K562 (cell line): ENCODE measurements at regions not wholly inside any gene's neighbourhood (a gene's known extent, or its start where the extent isn't known, plus 50 kb on each side); places are given as distances from the start of the nearest gene placed in this dataset.

Source experiments
- ATF1 ChIP-seq, 2 experiments: fragments of 450-650 bp in 1 of 2; IDR thresholded peaks; 2 replicates each; pipeline ENCODE4 v1.6.1; 2016; ENCODE audit warnings: missing compliant biosample characterization in 1 of 2, missing genetic modification characterization in 1 of 2
- BRD9 ChIP-seq: fragments of 450-650 bp; IDR thresholded peaks from 2 replicates; pipeline ENCODE4 v1.6.1; 2018; ENCODE audit warnings: low read depth; ENCODE audit not compliant: partially characterized antibody
- BRF2 ChIP-seq: IDR thresholded peaks from 3 replicates; pipeline ENCODE4 v1.6.1; 2011; ENCODE audit warnings: borderline replicate concordance, mild to moderate bottlenecking; ENCODE audit not compliant: insufficient read length, insufficient read depth
- CBX2 ChIP-seq: fragments of 200-600 bp; sonication (generic); IDR thresholded peaks from one replicate; pipeline ENCODE4 v1.6.1; 2012; ENCODE audit warnings: mild to moderate bottlenecking, low read length, inconsistent platforms; ENCODE audit not compliant: insufficient read depth, poor library complexity, severe bottlenecking
- FOXK2 ChIP-seq, 2 experiments: fragments of 450-650 bp; IDR thresholded peaks in 1 of 2; conservative IDR thresholded peaks in 1 of 2; 2 replicates each; pipeline ENCODE4 v1.6.1; 2016; ENCODE audit warnings: low read depth in 2 of 2, mild to moderate bottlenecking in 1 of 2
- GATA2 ChIP-seq: sonication (generic); formaldehyde crosslinking; IDR thresholded peaks from 2 replicates; pipeline ENCODE4 v1.4.0; 2020; ENCODE audit warnings: mild to moderate bottlenecking, missing genetic modification reagents
- MYNN ChIP-seq, 2 experiments: sonication (generic); formaldehyde crosslinking in 1 of 2; IDR thresholded peaks; 2 replicates each; pipeline versions ENCODE4 v1.5.0 to v1.6.1; 2016 to 2020; ENCODE audit warnings: antibody characterized with exemption in 1 of 2, missing genetic modification reagents in 1 of 2
- PHTF2 ChIP-seq: fragments of 250-450 bp; sonication (Bioruptor Pico); IDR thresholded peaks from 2 replicates; pipeline ENCODE4 v1.5.0; 2021; ENCODE audit warnings: mild to moderate bottlenecking
- TCF15 ChIP-seq: fragments of 250-450 bp; sonication (Bioruptor Pico); IDR thresholded peaks from 2 replicates; pipeline ENCODE4 v1.8.0; 2022; ENCODE audit warnings: moderate library complexity, mild to moderate bottlenecking, inconsistent platforms
- U2AF1 ChIP-seq: fragments of 200-400 bp; formaldehyde crosslinking; optimal IDR thresholded peaks from 2 replicates; pipeline ENCODE3; 2017; ENCODE audit warnings: mild to moderate bottlenecking, low read depth, low read length, moderate library complexity
- ZFPM2 ChIP-seq: fragments of 250-450 bp; sonication (Bioruptor Pico); IDR thresholded peaks from 2 replicates; pipeline ENCODE4 v1.5.1; 2022; ENCODE audit warnings: mild to moderate bottlenecking
- ZNF174 ChIP-seq: fragments of 250-450 bp; sonication (Bioruptor Pico); IDR thresholded peaks from 2 replicates; pipeline ENCODE4 v1.4.0; 2020; ENCODE audit warnings: mild to moderate bottlenecking
- ZNF408 ChIP-seq: fragments of 250-450 bp; sonication (Bioruptor Pico); IDR thresholded peaks from 2 replicates; pipeline ENCODE4 v1.4.0; 2020; ENCODE audit warnings: low read depth, mild to moderate bottlenecking, moderate library complexity
- TF ChIP-seq, protein P1 (sequence below): fragments of 450-650 bp; IDR thresholded peaks from 2 replicates; pipeline ENCODE4 v1.6.1; 2016; ENCODE audit warnings: mild to moderate bottlenecking, moderate library complexity

DNA sequence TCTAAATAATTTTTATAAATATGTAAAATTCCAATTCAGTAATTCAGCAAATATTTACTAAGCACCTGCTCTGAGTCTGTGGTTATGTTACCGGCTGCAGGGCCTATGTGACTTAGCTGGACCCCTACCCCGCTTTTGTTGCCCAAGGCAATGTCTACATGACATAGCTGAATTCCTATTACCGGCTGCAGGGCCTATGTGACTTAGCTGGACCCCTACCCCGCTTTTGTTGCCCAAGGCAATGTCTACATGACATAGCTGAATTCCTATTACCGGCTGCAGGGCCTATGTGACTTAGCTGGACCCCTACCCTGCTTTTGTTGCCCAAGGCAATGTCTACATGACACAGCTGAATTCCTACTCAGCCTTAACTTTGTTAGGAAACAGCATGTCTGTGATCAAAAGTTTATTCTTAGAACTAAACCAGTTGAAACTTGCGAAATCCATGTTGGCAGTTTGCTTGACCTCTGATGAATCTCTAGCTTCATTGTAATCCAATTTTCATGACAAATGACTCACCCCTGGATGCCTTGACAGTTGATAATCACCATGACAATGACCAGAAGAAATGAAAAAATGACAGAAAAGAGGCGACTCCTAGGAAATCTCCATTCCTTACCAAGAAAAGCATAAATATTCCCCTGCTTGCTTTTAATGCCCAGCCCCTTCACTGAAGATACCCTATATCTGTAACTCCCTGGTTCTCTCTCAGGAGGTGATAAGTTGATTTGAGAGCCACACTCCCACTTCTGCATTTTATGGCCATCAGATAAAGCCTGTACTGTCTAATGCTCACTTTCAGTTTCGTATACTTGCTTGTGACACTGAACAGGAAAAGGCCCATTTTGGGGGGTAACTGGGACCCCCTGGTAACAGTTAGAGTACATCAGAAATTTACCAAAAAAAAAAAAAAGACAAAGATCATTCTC is 148.4 kb upstream of the SYT10 start (continued):
- TF ChIP-seq BRF2 (no peak), GATA2 (CRISPR knock-in tag) (peak; percentile 92), ATF1 (CRISPR knock-in tag; IDR thresholded peaks at IDR 0.05) (no peak), ATF1 (tag; IDR thresholded peaks at IDR 0.05) (peak; percentile 70), CBX2 (no peak), PHTF2 (no peak), ZNF174 (CRISPR knock-in tag) (no peak), MYNN (IDR thresholded peaks at IDR 0.05) (peak; percentile 66; the same call in 1 of the 2 replicates), MYNN (CRISPR knock-in tag; IDR thresholded peaks at IDR 0.05) (no peak), BRD9 (peak; percentile 81), ZFPM2 (no peak), ZNF408 (no peak), TCF15 (CRISPR knock-in tag) (no peak), U2AF1 (no peak), FOXK2 (conservative IDR thresholded peaks at IDR 0.05 in 1 of 2, IDR thresholded peaks at IDR 0.05 in 1 of 2; ENCODE audit: low read depth in 2 of 2) (peak; percentile 41 to 45; a peak in 2 of 4 replicates)
- TF ChIP-seq, protein P1, sequence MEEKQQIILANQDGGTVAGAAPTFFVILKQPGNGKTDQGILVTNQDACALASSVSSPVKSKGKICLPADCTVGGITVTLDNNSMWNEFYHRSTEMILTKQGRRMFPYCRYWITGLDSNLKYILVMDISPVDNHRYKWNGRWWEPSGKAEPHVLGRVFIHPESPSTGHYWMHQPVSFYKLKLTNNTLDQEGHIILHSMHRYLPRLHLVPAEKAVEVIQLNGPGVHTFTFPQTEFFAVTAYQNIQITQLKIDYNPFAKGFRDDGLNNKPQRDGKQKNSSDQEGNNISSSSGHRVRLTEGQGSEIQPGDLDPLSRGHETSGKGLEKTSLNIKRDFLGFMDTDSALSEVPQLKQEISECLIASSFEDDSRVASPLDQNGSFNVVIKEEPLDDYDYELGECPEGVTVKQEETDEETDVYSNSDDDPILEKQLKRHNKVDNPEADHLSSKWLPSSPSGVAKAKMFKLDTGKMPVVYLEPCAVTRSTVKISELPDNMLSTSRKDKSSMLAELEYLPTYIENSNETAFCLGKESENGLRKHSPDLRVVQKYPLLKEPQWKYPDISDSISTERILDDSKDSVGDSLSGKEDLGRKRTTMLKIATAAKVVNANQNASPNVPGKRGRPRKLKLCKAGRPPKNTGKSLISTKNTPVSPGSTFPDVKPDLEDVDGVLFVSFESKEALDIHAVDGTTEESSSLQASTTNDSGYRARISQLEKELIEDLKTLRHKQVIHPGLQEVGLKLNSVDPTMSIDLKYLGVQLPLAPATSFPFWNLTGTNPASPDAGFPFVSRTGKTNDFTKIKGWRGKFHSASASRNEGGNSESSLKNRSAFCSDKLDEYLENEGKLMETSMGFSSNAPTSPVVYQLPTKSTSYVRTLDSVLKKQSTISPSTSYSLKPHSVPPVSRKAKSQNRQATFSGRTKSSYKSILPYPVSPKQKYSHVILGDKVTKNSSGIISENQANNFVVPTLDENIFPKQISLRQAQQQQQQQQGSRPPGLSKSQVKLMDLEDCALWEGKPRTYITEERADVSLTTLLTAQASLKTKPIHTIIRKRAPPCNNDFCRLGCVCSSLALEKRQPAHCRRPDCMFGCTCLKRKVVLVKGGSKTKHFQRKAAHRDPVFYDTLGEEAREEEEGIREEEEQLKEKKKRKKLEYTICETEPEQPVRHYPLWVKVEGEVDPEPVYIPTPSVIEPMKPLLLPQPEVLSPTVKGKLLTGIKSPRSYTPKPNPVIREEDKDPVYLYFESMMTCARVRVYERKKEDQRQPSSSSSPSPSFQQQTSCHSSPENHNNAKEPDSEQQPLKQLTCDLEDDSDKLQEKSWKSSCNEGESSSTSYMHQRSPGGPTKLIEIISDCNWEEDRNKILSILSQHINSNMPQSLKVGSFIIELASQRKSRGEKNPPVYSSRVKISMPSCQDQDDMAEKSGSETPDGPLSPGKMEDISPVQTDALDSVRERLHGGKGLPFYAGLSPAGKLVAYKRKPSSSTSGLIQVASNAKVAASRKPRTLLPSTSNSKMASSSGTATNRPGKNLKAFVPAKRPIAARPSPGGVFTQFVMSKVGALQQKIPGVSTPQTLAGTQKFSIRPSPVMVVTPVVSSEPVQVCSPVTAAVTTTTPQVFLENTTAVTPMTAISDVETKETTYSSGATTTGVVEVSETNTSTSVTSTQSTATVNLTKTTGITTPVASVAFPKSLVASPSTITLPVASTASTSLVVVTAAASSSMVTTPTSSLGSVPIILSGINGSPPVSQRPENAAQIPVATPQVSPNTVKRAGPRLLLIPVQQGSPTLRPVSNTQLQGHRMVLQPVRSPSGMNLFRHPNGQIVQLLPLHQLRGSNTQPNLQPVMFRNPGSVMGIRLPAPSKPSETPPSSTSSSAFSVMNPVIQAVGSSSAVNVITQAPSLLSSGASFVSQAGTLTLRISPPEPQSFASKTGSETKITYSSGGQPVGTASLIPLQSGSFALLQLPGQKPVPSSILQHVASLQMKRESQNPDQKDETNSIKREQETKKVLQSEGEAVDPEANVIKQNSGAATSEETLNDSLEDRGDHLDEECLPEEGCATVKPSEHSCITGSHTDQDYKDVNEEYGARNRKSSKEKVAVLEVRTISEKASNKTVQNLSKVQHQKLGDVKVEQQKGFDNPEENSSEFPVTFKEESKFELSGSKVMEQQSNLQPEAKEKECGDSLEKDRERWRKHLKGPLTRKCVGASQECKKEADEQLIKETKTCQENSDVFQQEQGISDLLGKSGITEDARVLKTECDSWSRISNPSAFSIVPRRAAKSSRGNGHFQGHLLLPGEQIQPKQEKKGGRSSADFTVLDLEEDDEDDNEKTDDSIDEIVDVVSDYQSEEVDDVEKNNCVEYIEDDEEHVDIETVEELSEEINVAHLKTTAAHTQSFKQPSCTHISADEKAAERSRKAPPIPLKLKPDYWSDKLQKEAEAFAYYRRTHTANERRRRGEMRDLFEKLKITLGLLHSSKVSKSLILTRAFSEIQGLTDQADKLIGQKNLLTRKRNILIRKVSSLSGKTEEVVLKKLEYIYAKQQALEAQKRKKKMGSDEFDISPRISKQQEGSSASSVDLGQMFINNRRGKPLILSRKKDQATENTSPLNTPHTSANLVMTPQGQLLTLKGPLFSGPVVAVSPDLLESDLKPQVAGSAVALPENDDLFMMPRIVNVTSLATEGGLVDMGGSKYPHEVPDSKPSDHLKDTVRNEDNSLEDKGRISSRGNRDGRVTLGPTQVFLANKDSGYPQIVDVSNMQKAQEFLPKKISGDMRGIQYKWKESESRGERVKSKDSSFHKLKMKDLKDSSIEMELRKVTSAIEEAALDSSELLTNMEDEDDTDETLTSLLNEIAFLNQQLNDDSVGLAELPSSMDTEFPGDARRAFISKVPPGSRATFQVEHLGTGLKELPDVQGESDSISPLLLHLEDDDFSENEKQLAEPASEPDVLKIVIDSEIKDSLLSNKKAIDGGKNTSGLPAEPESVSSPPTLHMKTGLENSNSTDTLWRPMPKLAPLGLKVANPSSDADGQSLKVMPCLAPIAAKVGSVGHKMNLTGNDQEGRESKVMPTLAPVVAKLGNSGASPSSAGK = no peak
